Hepatocyte (in vitro differentiated cells): ENCODE measurements at regions not wholly inside any gene's neighbourhood (a gene's known extent, or its start where the extent isn't known, plus 50 kb on each side); places are given as distances from the start of the nearest gene placed in this dataset.
"Not testable (repeated sequence)": the region's sequence is repeated elsewhere in the genome, so short reads cannot be mapped to it uniquely, and the experiment has no call there.

Experiments
- DNase-seq: peaks from one replicate; pipeline ENCODE4 v3.0.0-alpha.2; 2016; ENCODE audit warnings: low spot score
- H2AFZ ChIP-seq: fragments of 200-600 bp; sonication (generic); 2 replicates; pipeline ENCODE4 v1.6.0; 2016; ENCODE audit warnings: antibody characterized with exemption, mild to moderate bottlenecking
- H3K27ac ChIP-seq: fragments of 200-600 bp; sonication (generic); 2 replicates; pipeline ENCODE4 v1.5.1; 2016; ENCODE audit warnings: mild to moderate bottlenecking
- H3K27me3 ChIP-seq: fragments of 200-600 bp; sonication (generic); 2 replicates; pipeline ENCODE4 v1.6.1; 2016
- H3K36me3 ChIP-seq: fragments of 200-600 bp; sonication (generic); replicated peaks from 2 replicates; pipeline ENCODE4 v1.5.1; 2016; ENCODE audit warnings: low read depth; ENCODE audit not compliant: insufficient read depth
- H3K4me1 ChIP-seq: fragments of 200-600 bp; sonication (generic); 2 replicates; pipeline ENCODE4 v1.5.1; 2016; ENCODE audit warnings: mild to moderate bottlenecking, moderate library complexity; ENCODE audit not compliant: insufficient read depth
- H3K4me2 ChIP-seq: fragments of 200-600 bp; sonication (generic); 2 replicates; pipeline ENCODE4 v1.6.0; 2016
- H3K4me3 ChIP-seq: fragments of 200-600 bp; sonication (generic); 2 replicates; pipeline ENCODE4 v1.5.1; 2016; ENCODE audit warnings: mild to moderate bottlenecking
- H3K79me2 ChIP-seq: fragments of 200-600 bp; sonication (generic); 2 replicates; pipeline ENCODE4 v1.6.0; 2017; ENCODE audit warnings: mild to moderate bottlenecking
- H3K9me2 ChIP-seq: fragments of 200-600 bp; sonication (generic); replicated peaks from 2 replicates; pipeline ENCODE4 v1.6.0; 2017; ENCODE audit warnings: mild to moderate bottlenecking; ENCODE audit not compliant: insufficient read depth
- H3K9me3 ChIP-seq: fragments of 200-600 bp; sonication (generic); 2 replicates; pipeline ENCODE4 v1.5.1; 2016; ENCODE audit warnings: low read depth, mild to moderate bottlenecking
- H4K20me1 ChIP-seq: fragments of 200-600 bp; sonication (generic); 2 replicates; pipeline ENCODE4 v1.6.0; 2016; ENCODE audit warnings: mild to moderate bottlenecking; ENCODE audit not compliant: insufficient read depth, poor library complexity, severe bottlenecking
- CTCF ChIP-seq: fragments of 200-600 bp; sonication (generic); IDR thresholded peaks from 2 replicates; pipeline ENCODE4 v1.5.1; 2016; ENCODE audit warnings: antibody characterized with exemption, mild to moderate bottlenecking; ENCODE audit not compliant: poor library complexity
- EZH2 ChIP-seq: fragments of 200-600 bp; sonication (generic); IDR thresholded peaks from 2 replicates; pipeline ENCODE4 v1.6.1; 2016; ENCODE audit warnings: antibody characterized with exemption, mild to moderate bottlenecking, borderline replicate concordance
- EZH2phosphoT487 ChIP-seq: fragments of 200-600 bp; sonication (generic); IDR thresholded peaks from one replicate; pipeline ENCODE4 v1.6.1; 2018; ENCODE audit warnings: antibody characterized with exemption, mild to moderate bottlenecking, low read depth, moderate library complexity; ENCODE audit not compliant: unreplicated experiment, severe bottlenecking
- WGBS: methylation state at CpG from one replicate; pipeline ENCODE4 v1.1.6; 2016; ENCODE audit warnings: low lambda C conversion rate; ENCODE audit errors: missing lambda C conversion rate; 5-methylcytosine and 5-hydroxymethylcytosine counted together

DNA sequence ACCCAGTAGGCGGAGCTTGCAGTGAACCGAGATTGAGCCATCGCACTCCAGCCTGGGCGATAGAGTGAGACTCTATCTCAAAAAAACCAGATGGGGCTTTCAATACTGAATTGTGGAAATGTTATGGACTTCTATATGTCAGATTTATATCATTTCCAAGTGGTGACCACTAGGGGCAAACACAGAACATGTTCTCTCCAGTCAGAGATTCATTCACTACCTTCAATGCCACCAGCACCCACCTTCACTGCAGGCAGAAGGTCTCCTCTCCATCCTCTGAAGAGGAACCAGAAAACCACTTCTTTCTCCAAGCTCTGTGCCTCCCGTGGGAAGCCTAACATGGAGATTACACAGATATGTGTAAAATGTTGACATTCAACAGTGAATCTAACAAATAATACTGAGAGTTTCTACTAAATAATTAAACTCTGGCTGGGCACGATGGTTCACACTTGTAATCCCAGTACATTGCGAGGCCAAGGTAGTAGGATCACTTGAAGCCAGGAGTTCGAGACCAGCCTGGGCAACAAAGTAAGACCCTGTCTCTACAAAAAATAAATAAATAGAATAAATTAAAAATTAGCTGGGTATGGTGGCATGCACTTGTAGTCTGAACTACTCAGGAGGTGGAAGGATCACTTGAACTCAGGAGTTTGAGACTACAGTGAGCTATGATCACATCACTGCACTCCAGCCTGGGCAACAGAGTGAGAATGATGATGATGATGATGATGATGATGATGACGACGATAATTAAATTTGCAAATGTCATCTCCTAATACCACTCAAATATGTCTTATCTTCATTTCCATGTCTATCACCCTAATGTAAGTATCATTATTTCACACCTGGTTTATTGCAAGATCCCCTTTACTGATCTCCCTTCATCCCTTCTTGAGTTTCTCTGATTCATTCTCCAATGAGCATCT lies 151.1 kb downstream of the ZNF281 start:
- no peak overlapping the region for H3K27ac ChIP-seq
- WGBS, result 93% methylated on average over 10 of the region's 10 CpGs
- H3K4me1 ChIP-seq, result no peaks in the 10 kb centered on the region
- no peak overlapping the region for H3K4me3 ChIP-seq
- no peaks in the 10 kb centered on the region for H3K9me3 ChIP-seq
- TF ChIP-seq CTCF, result peak; percentile 35
- no peak for TF ChIP-seq EZH2
- no peak for TF ChIP-seq EZH2phosphoT487
- no peaks in the 10 kb centered on the region for H3K79me2 ChIP-seq
- no peaks in the 10 kb centered on the region for H4K20me1 ChIP-seq
- no peaks in the 10 kb centered on the region for H3K27me3 ChIP-seq
- H3K9me2 ChIP-seq, result no peaks in the 10 kb centered on the region
- no peak for DNase-seq
- H3K36me3 ChIP-seq, result no peaks in the 10 kb centered on the region
- no peak overlapping the region for H3K4me2 ChIP-seq
- no peak overlapping the region for H2AFZ ChIP-seq

DNA sequence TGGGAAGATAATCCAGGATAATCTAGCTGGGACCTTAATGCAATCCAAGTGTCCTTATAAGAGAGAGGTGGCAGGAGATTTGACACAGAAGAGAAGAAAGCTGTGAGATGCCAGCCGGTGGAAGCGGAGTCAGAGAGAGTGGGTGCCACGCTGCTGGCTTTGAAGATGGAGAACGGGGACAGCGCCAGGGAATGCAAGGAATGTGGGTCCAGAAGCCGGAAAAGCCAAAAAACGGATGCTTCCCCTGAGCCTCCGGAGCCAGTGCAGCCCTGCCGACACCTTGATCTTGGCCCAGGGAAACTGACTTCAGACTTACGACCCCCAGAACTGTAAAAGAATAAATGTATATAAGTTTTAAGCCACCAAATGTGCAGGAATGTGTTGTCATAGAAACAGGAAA lies 152.6 kb downstream of the ZNF281 start:
- Histone ChIP-seq H3K27ac (no peak overlapping the region), H3K4me3 (no peak overlapping the region), H3K4me1 (no peaks in the 10 kb centered on the region), H3K79me2 (no peaks in the 10 kb centered on the region), H4K20me1 (no peaks in the 10 kb centered on the region), H2AFZ (no peak overlapping the region), H3K36me3 (no peaks in the 10 kb centered on the region), H3K9me2 (no peaks in the 10 kb centered on the region), H3K4me2 (no peak overlapping the region), H3K9me3 (no peaks in the 10 kb centered on the region), H3K27me3 (no peaks in the 10 kb centered on the region)
- DNase-seq, result no peak
- no peak for TF ChIP-seq EZH2phosphoT487
- TF ChIP-seq CTCF, result no peak
- TF ChIP-seq EZH2, result no peak
- WGBS, result 78% methylated on average over 10 of the region's 10 CpGs

- not testable (repeated sequence) for H3K79me2 ChIP-seq, H3K4me1 ChIP-seq, H3K4me2 ChIP-seq, H3K9me2 ChIP-seq, H4K20me1 ChIP-seq, DNase-seq, H3K9me3 ChIP-seq, H3K36me3 ChIP-seq, H3K27ac ChIP-seq, H2AFZ ChIP-seq, H3K27me3 ChIP-seq, H3K4me3 ChIP-seq
- WGBS, result 96% methylated on average over 9 of the region's 9 CpGs
Measured at GRCh38 chr1:200254602-200255001, 155.2 kb downstream of the ZNF281 start.

- Histone ChIP-seq H3K27me3 (no peaks in the 10 kb centered on the region), H4K20me1 (no peaks in the 10 kb centered on the region), H3K4me1 (no peaks in the 10 kb centered on the region), H3K36me3 (no peaks in the 10 kb centered on the region), H3K9me2 (no peaks in the 10 kb centered on the region), H3K79me2 (no peaks in the 10 kb centered on the region), H3K27ac (no peak overlapping the region), H3K4me2 (no peak overlapping the region), H2AFZ (no peak overlapping the region), H3K4me3 (no peak overlapping the region), H3K9me3 (no peaks in the 10 kb centered on the region)
- WGBS, result 93% methylated on average over 7 of the region's 7 CpGs
- no peak for TF ChIP-seq EZH2
- TF ChIP-seq CTCF, result no peak
- TF ChIP-seq EZH2phosphoT487, result no peak
- no peak for DNase-seq
Measured at GRCh38 chr1:200253774-200254495, 155.9 kb downstream of the ZNF281 start.
